LNCaP clone FGC (cell line): ENCODE measurements at regions not wholly inside any gene's neighbourhood (a gene's known extent, or its start where the extent isn't known, plus 50 kb on each side); places are given as distances from the start of the nearest gene placed in this dataset.

ENCODE experiments used
- DNase-seq: peaks from one replicate; pipeline ENCODE4 v3.0.0-alpha.2; 2011; ENCODE audit warnings: low read depth
- H3K4me3 ChIP-seq: 2 replicates; pipeline ENCODE4 v1.5.1; 2011; ENCODE audit warnings: mild to moderate bottlenecking, low read depth, low read length, control low read depth
- CTCF ChIP-seq: IDR thresholded peaks from 2 replicates; pipeline ENCODE4 v1.5.1; 2012; ENCODE audit warnings: mild to moderate bottlenecking; ENCODE audit not compliant: control insufficient read depth, insufficient read depth; ENCODE audit errors: extremely low read depth

GRCh38 chr3:157775446-157775845 lies 272.2 kb upstream of the VEPH1 start:
- TF ChIP-seq CTCF, result no peak
- DNase-seq, result no peak
- H3K4me3 ChIP-seq, result no peak overlapping the region

GRCh38 chr3:157769378-157769777 lies 266.2 kb upstream of the VEPH1 start:
- TF ChIP-seq CTCF, result peak; percentile 23; the same call in 1 of the 2 replicates
- no peak overlapping the region for H3K4me3 ChIP-seq
- no peak for DNase-seq

GRCh38 chr3:157767607-157768006 lies 264.4 kb upstream of the VEPH1 start:
- no peak for DNase-seq
- TF ChIP-seq CTCF, result peak; percentile 33; the same call in 1 of the 2 replicates
- no peak overlapping the region for H3K4me3 ChIP-seq

- no peak for TF ChIP-seq CTCF
- no peak overlapping the region for H3K4me3 ChIP-seq
These were observed 260.4 kb upstream of the VEPH1 start for GRCh38 chr3:157763644-157764043.

GRCh38 chr3:157759311-157759710 lies 256.1 kb upstream of the VEPH1 start:
- TF ChIP-seq CTCF, result no peak
- H3K4me3 ChIP-seq, result no peak overlapping the region
- no peak for DNase-seq

More at GRCh38 chr3:157763644-157764043, 260.4 kb upstream of the VEPH1 start:
- DNase-seq, result no peak

- no peak overlapping the region for H3K4me3 ChIP-seq
- no peak for DNase-seq
- TF ChIP-seq CTCF, result 0 out of 2 replicates have a peak, but pooled peaks have one; percentile 32
These were observed 252.0 kb upstream of the VEPH1 start for GRCh38 chr3:157755233-157755632.

- no peak for TF ChIP-seq CTCF
- no peak for DNase-seq
- H3K4me3 ChIP-seq, result no peak overlapping the region
These were observed 251.2 kb upstream of the VEPH1 start for GRCh38 chr3:157754451-157754850.
